K562 (cell line): ENCODE measurements at regions not wholly inside any gene's neighbourhood (a gene's known extent, or its start where the extent isn't known, plus 50 kb on each side); places are given as distances from the start of the nearest gene placed in this dataset.

Source experiments
- POLR2AphosphoS5 ChIP-seq: IDR thresholded peaks from 2 replicates; pipeline ENCODE4 v1.6.1; 2011; ENCODE audit warnings: mild to moderate bottlenecking, low read depth, low read length, moderate library complexity; ENCODE audit not compliant: control insufficient read depth, insufficient read depth
- SMARCE1 ChIP-seq: fragments of 450-650 bp; IDR thresholded peaks from 2 replicates; pipeline ENCODE4 v1.7.1; 2016; ENCODE audit warnings: mild to moderate bottlenecking
- TF ChIP-seq, protein P1 (sequence below): sonication (generic); formaldehyde crosslinking; IDR thresholded peaks from 2 replicates; pipeline ENCODE4 v1.8.0; 2023; ENCODE audit warnings: mild to moderate bottlenecking, missing genetic modification reagents

GRCh38 chr12:30191696-30192455 is 408.1 kb upstream of the TMTC1 start:
- TF ChIP-seq, protein P1, sequence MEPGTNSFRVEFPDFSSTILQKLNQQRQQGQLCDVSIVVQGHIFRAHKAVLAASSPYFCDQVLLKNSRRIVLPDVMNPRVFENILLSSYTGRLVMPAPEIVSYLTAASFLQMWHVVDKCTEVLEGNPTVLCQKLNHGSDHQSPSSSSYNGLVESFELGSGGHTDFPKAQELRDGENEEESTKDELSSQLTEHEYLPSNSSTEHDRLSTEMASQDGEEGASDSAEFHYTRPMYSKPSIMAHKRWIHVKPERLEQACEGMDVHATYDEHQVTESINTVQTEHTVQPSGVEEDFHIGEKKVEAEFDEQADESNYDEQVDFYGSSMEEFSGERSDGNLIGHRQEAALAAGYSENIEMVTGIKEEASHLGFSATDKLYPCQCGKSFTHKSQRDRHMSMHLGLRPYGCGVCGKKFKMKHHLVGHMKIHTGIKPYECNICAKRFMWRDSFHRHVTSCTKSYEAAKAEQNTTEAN (CRISPR knock-in tag) = no peak
- TF ChIP-seq POLR2AphosphoS5 (no peak), SMARCE1 (no peak)
